GM23338 (cell line): ENCODE measurements at regions not wholly inside any gene's neighbourhood (a gene's known extent, or its start where the extent isn't known, plus 50 kb on each side); places are given as distances from the start of the nearest gene placed in this dataset.

Experiments used
- ATAC-seq: fragments of 200-7000 bp; cut with Tn5 transposase; 3 replicates; pipeline ENCODE4 v1.9.1; 2020
- DNase-seq: peaks from one replicate; pipeline ENCODE4 v3.0.0-alpha.2; 2015; ENCODE audit warnings: low spot score
- H2AFZ ChIP-seq: fragments of 200-600 bp; sonication (generic); 2 replicates; pipeline ENCODE4 v1.8.0; 2016; ENCODE audit warnings: antibody characterized with exemption, mild to moderate bottlenecking, moderate library complexity
- H3F3A ChIP-seq: fragments of 200-600 bp; sonication (generic); replicated peaks from 2 replicates; pipeline ENCODE4 v1.8.0; 2017; ENCODE audit warnings: antibody characterized with exemption, mixed run types, low read depth
- H3K27ac ChIP-seq: fragments of 200-600 bp; sonication (generic); 2 replicates; pipeline ENCODE4 v1.6.1; 2016; ENCODE audit warnings: low read depth
- H3K27me3 ChIP-seq: fragments of 200-600 bp; sonication (generic); 2 replicates; pipeline ENCODE4 v1.8.0; 2016; ENCODE audit warnings: mild to moderate bottlenecking, mixed run types, moderate library complexity; ENCODE audit not compliant: insufficient read depth
- H3K36me3 ChIP-seq: fragments of 200-600 bp; sonication (generic); 2 replicates; pipeline ENCODE4 v1.8.0; 2016; ENCODE audit warnings: mild to moderate bottlenecking; ENCODE audit not compliant: insufficient read depth
- H3K4me1 ChIP-seq: fragments of 200-600 bp; sonication (generic); 2 replicates; pipeline ENCODE4 v1.8.0; 2016; ENCODE audit warnings: mild to moderate bottlenecking, moderate library complexity; ENCODE audit not compliant: insufficient read depth
- H3K4me2 ChIP-seq: fragments of 200-600 bp; sonication (generic); 2 replicates; pipeline ENCODE4 v1.7.1; 2017; ENCODE audit warnings: mixed run types
- H3K4me3 ChIP-seq: fragments of 200-600 bp; sonication (generic); 2 replicates; pipeline ENCODE4 v1.6.1; 2016; ENCODE audit warnings: mixed run types
- H3K79me2 ChIP-seq: fragments of 200-600 bp; sonication (generic); replicated peaks from 2 replicates; pipeline ENCODE4 v1.8.0; 2017; ENCODE audit warnings: mild to moderate bottlenecking; ENCODE audit not compliant: insufficient read depth
- H3K9me2 ChIP-seq: fragments of 200-600 bp; sonication (generic); 2 replicates; pipeline ENCODE4 v1.8.0; 2017; ENCODE audit not compliant: insufficient read depth
- H4K20me1 ChIP-seq: fragments of 200-600 bp; sonication (generic); replicated peaks from 2 replicates; pipeline ENCODE4 v1.8.0; 2017; ENCODE audit warnings: mild to moderate bottlenecking; ENCODE audit not compliant: insufficient read depth
- H3K27ac Mint-ChIP-seq: 2 replicates; pipeline ENCODE4 v1.8.0; 2020; ENCODE audit warnings: inconsistent platforms, mild to moderate bottlenecking, moderate library complexity, mixed read lengths
- H3K27me3 Mint-ChIP-seq: 3 replicates; pipeline ENCODE4 v1.8.0; 2022; ENCODE audit warnings: low read depth, mild to moderate bottlenecking, moderate library complexity, mixed read lengths, inconsistent platforms; ENCODE audit not compliant: insufficient read depth, poor library complexity
- H3K36me3 Mint-ChIP-seq: 3 replicates; pipeline ENCODE4 v1.8.0; 2021; ENCODE audit warnings: low read depth, mild to moderate bottlenecking, inconsistent platforms, moderate library complexity, mixed read lengths
- H3K4me1 Mint-ChIP-seq: 3 replicates; pipeline ENCODE4 v1.8.0; 2020; ENCODE audit warnings: mild to moderate bottlenecking, inconsistent platforms, mixed read lengths
- H3K4me3 Mint-ChIP-seq: 3 replicates; pipeline ENCODE4 v1.8.0; 2021; ENCODE audit warnings: moderate library complexity, mild to moderate bottlenecking, inconsistent platforms, mixed read lengths
- H3K9me3 Mint-ChIP-seq: 3 replicates; pipeline ENCODE4 v1.8.0; 2020; ENCODE audit warnings: moderate library complexity, mild to moderate bottlenecking, inconsistent platforms, mixed read lengths
- CREB1 ChIP-seq: fragments of 250-450 bp; sonication (Bioruptor Pico); IDR thresholded peaks from 2 replicates; pipeline ENCODE4 v1.5.0; 2020; ENCODE audit warnings: low read depth, mild to moderate bottlenecking, moderate library complexity
- CTCF ChIP-seq, 2 experiments: fragments of 200-600 bp in 1 of 2; sonication (generic) in 1 of 2; conservative IDR thresholded peaks; 2 replicates each; pipeline versions ENCODE4 v1.5.1 to v1.6.1; 2016 to 2017; ENCODE audit warnings: antibody characterized with exemption in 2 of 2, low read depth in 2 of 2, mild to moderate bottlenecking in 2 of 2, moderate library complexity in 1 of 2
- ETS1 ChIP-seq: IDR thresholded peaks from 2 replicates; pipeline ENCODE4 v1.6.1; 2016; ENCODE audit warnings: antibody characterized with exemption
- EZH2 ChIP-seq: fragments of 200-600 bp; sonication (generic); IDR thresholded peaks from one replicate; pipeline ENCODE4 v1.8.0; 2017; ENCODE audit warnings: antibody characterized with exemption, mild to moderate bottlenecking, low read depth; ENCODE audit not compliant: unreplicated experiment
- EZH2phosphoT487 ChIP-seq: fragments of 200-600 bp; sonication (generic); IDR thresholded peaks from one replicate; pipeline ENCODE4 v1.8.1; 2018; ENCODE audit warnings: antibody characterized with exemption; ENCODE audit not compliant: unreplicated experiment
- JUNB ChIP-seq: IDR thresholded peaks from one replicate; pipeline ENCODE4 v1.6.1; 2016; ENCODE audit warnings: antibody characterized with exemption; ENCODE audit not compliant: unreplicated experiment
- NANOG ChIP-seq: IDR thresholded peaks from 2 replicates; pipeline ENCODE4 v1.6.1; 2016; ENCODE audit warnings: antibody characterized with exemption, borderline replicate concordance
- POLR2AphosphoS5 ChIP-seq: IDR thresholded peaks from 2 replicates; pipeline ENCODE4 v1.6.1; 2016; ENCODE audit warnings: antibody characterized with exemption, low read depth
- ZNF331 ChIP-seq: fragments of 250-450 bp; sonication (Bioruptor Pico); IDR thresholded peaks from 2 replicates; pipeline ENCODE4 v1.5.0; 2020; ENCODE audit warnings: low read depth, mild to moderate bottlenecking, moderate library complexity
- ZNF462 ChIP-seq: fragments of 250-450 bp; sonication (Bioruptor Pico); IDR thresholded peaks from 2 replicates; pipeline ENCODE4 v1.5.0; 2020; ENCODE audit warnings: mild to moderate bottlenecking, moderate library complexity

GRCh38 chr7:7104971-7105370, 77.4 kb upstream of the C1GALT1 start (continued):
- TF ChIP-seq ZNF331 (no peak), EZH2 (no peak), CREB1 (no peak), POLR2AphosphoS5 (no peak), JUNB (no peak)

- Histone ChIP-seq H3K27me3 (no peaks in the 10 kb centered on the region), H3K27ac (peak overlapping the region; percentile 3; the same call in 1 of the 2 replicates), H4K20me1 (no peaks in the 10 kb centered on the region), H3K4me1 (peaks cover 28% of the 10 kb centered on the region), H3K79me2 (no peaks in the 10 kb centered on the region), H3K4me3 (0 out of 2 replicates have a peak overlapping the region, but pooled peaks have one; percentile 0), H3F3A (no peaks in the 10 kb centered on the region), H3K4me2 (peak overlapping the region; percentile 29), H2AFZ (no peak overlapping the region), H3K36me3 (peaks cover 3% of the 10 kb centered on the region; the same call in 1 of the 2 replicates), H3K9me2 (no peaks in the 10 kb centered on the region)
- DNase-seq (no peak), ATAC-seq (no peak)
- Mint-ChIP-seq H3K4me3 (peak overlapping the region; percentile 45), H3K36me3 (peaks cover 22% of the 10 kb centered on the region; the same call in 2 of the 3 replicates), H3K27ac (no peak overlapping the region), H3K27me3 (peaks cover 6% of the 10 kb centered on the region), H3K4me1 (peaks cover 38% of the 10 kb centered on the region), H3K9me3 (peaks cover 28% of the 10 kb centered on the region; the same call in 2 of the 3 replicates)
- peak; percentile 79 for TF ChIP-seq NANOG
- no peak for TF ChIP-seq CREB1
Observed at GRCh38 chr7:7105800-7106582, 76.4 kb upstream of the C1GALT1 start.

- Histone ChIP-seq H3K4me1 (peaks cover 27% of the 10 kb centered on the region), H3K4me2 (no peak overlapping the region), H3K27me3 (no peaks in the 10 kb centered on the region), H3K79me2 (no peaks in the 10 kb centered on the region), H3K27ac (no peak overlapping the region), H3F3A (no peaks in the 10 kb centered on the region), H3K9me2 (0 out of 2 replicates have a peak, but pooled peaks cover 6% of the 10 kb centered on the region), H3K36me3 (peaks cover 3% of the 10 kb centered on the region; the same call in 1 of the 2 replicates), H2AFZ (no peak overlapping the region), H4K20me1 (no peaks in the 10 kb centered on the region), H3K4me3 (no peak overlapping the region)
- DNase-seq (no peak), ATAC-seq (no peak)
- Mint-ChIP-seq H3K27me3 (no peaks in the 10 kb centered on the region), H3K36me3 (peaks cover 25% of the 10 kb centered on the region; the same call in 2 of the 3 replicates), H3K27ac (no peak overlapping the region), H3K9me3 (peaks cover 35% of the 10 kb centered on the region; the same call in 2 of the 3 replicates), H3K4me3 (no peak overlapping the region), H3K4me1 (peaks cover 26% of the 10 kb centered on the region)
- TF ChIP-seq EZH2phosphoT487 (no peak), POLR2AphosphoS5 (no peak), ZNF462 (CRISPR knock-in tag) (no peak), CREB1 (no peak), CTCF (conservative IDR thresholded peaks at IDR 0.05; ENCODE audit: low read depth in 2 of 2) (no peak), ETS1 (no peak), ZNF331 (no peak)
Observed at GRCh38 chr7:7108931-7109330, 73.4 kb upstream of the C1GALT1 start.
